Gastroesophageal sphincter (tissue), 3 donors: ENCODE measurements at regions not wholly inside any gene's neighbourhood (a gene's known extent, or its start where the extent isn't known, plus 50 kb on each side); places are given as distances from the start of the nearest gene placed in this dataset.

Source experiments
- CTCF ChIP-seq, 4 experiments: fragments of 200-600 bp in 2 of 4; fragments of 450-650 bp in 2 of 4; sonication (generic) in 1 of 4; IDR thresholded peaks; one replicate each; pipeline ENCODE4 v1.5.1; 2017 to 2019; ENCODE audit warnings: antibody characterized with exemption in 4 of 4, mild to moderate bottlenecking in 2 of 4, moderate library complexity in 2 of 4
- POLR2A ChIP-seq, 2 donors: fragments of 450-650 bp; IDR thresholded peaks; one replicate each; pipeline ENCODE4 v1.6.1; 2017; ENCODE audit warnings: antibody characterized with exemption in 2 of 2, mild to moderate bottlenecking in 2 of 2, moderate library complexity in 1 of 2
- POLR2AphosphoS5 ChIP-seq: sonication (generic); formaldehyde crosslinking; IDR thresholded peaks from one replicate; pipeline ENCODE4 v1.6.1; 2017; ENCODE audit warnings: antibody characterized with exemption

DNA sequence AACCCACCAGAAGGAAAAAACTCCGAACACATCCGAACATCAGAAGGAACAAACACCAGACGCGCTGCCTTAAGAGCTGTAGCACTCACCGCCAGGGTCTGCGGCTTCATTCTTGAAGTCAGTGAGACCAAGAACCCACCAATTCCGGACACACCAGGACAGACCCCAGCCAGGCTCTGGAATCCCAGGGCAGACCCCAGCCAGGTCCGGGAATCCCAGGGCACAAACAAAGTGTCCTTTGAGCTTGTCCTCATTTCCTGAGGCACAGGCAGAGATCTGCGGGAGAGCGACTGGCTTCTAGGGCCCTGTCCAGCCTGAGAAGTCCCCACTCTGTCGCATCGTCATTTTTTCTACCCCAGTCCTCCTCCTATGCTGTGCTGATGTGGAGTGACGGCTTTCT lies 461.1 kb downstream of the ACTL7B start:
- TF ChIP-seq CTCF (IDR thresholded peaks at IDR 0.05) (no peak), POLR2AphosphoS5 (no peak), POLR2A (IDR thresholded peaks at IDR 0.05) (no peak)
